Body of pancreas (tissue), 4 donors: ENCODE measurements at regions not wholly inside any gene's neighbourhood (a gene's known extent, or its start where the extent isn't known, plus 50 kb on each side); places are given as distances from the start of the nearest gene placed in this dataset.

Source experiments
- ATAC-seq: fragments of 150-250 bp; one replicate; pipeline ENCODE4 v1.9.1; 2016
- DNase-seq, 4 donors: peaks; one replicate each; pipeline ENCODE4 v3.0.0-alpha.2; 2019
- H3K27ac ChIP-seq, 4 donors: fragments of 200-600 bp; sonication (generic); 1 replicate in 3 of 4; 2 replicates in 1 of 4; pipeline versions ENCODE4 v1.5.1 to v1.6.1; 2016 to 2019; ENCODE audit warnings: mild to moderate bottlenecking in 1 of 4, mixed read lengths in 1 of 4, moderate library complexity in 1 of 4
- H3K27me3 ChIP-seq, 2 donors: fragments of 200-600 bp; sonication (generic); one replicate each; pipeline ENCODE4 v1.6.0; 2016; ENCODE audit warnings: mild to moderate bottlenecking in 1 of 2
- H3K36me3 ChIP-seq, 2 donors: fragments of 200-600 bp; sonication (generic); replicated peaks in 1 of 2; 2 replicates each; pipeline ENCODE4 v1.5.1; 2016; ENCODE audit warnings: low read depth in 2 of 2; ENCODE audit not compliant: insufficient read depth in 1 of 2
- H3K4me1 ChIP-seq: fragments of 200-600 bp; sonication (generic); one replicate; pipeline ENCODE4 v1.6.0; 2016
- H3K4me3 ChIP-seq, 2 donors: fragments of 200-600 bp; sonication (generic); 1 replicate in 1 of 2; 2 replicates in 1 of 2; pipeline ENCODE4 v1.5.1; 2016 to 2019
- H3K9me3 ChIP-seq, 3 donors: fragments of 200-600 bp; sonication (generic); 1 replicate in 2 of 3; 2 replicates in 1 of 3; pipeline ENCODE4 v1.5.1; 2016
- CTCF ChIP-seq, 7 experiments: fragments of 450-650 bp in 4 of 7; fragments of 200-600 bp in 3 of 7; sonication (generic) in 3 of 7; IDR thresholded peaks; one replicate each; pipeline ENCODE4 v1.5.1; 2016 to 2019; ENCODE audit warnings: antibody characterized with exemption in 7 of 7
- POLR2A ChIP-seq, 3 donors: fragments of 450-650 bp; IDR thresholded peaks; one replicate each; pipeline ENCODE4 v1.6.1; 2016; ENCODE audit warnings: antibody characterized with exemption in 3 of 3, mild to moderate bottlenecking in 2 of 3
- WGBS, 2 donors: methylation state at CpG; one replicate each; pipeline ENCODE4 v1.1.5; 2017; 5-methylcytosine and 5-hydroxymethylcytosine counted together
- intact Hi-C: fragments of 100-400 bp; cut with DNase I; formaldehyde crosslinking; loops from one replicate; pipeline ENCODE4 v1.15.1; 2023

- intact Hi-C loops, result no loop called here
- WGBS, 2 donors, result 63 to 71% methylated on average over 1 of the region's 1 CpG
- TF ChIP-seq POLR2A (IDR thresholded peaks at IDR 0.05) (no peak), CTCF (IDR thresholded peaks at IDR 0.05) (no peak)
- H3K27ac ChIP-seq, result no peak overlapping the region
- H3K4me3 ChIP-seq, result no peak overlapping the region
- no peak for ATAC-seq
- H3K36me3 ChIP-seq, result no peaks in the 10 kb centered on the region
- H3K27me3 ChIP-seq, result no peaks in the 10 kb centered on the region
- H3K4me1 ChIP-seq, result no peaks in the 10 kb centered on the region
- no peak for DNase-seq
- no peaks in the 10 kb centered on the region for H3K9me3 ChIP-seq
Observed at GRCh38 chr5:54732108-54732507, 214.5 kb downstream of the SNX18 start.

GRCh38 chr5:54728588-54728915, 211.0 kb downstream of the SNX18 start:
- 74 to 83% methylated on average over 1 of the region's 1 CpG for WGBS, 2 donors
- H3K27me3 ChIP-seq, result no peaks in the 10 kb centered on the region

GRCh38 chr5:54727874-54728587, 210.5 kb downstream of the SNX18 start:
- DNase-seq (no peak), ATAC-seq (no peak)
- H3K4me1 ChIP-seq, result no peaks in the 10 kb centered on the region
- intact Hi-C loops, result no loop called here
- H3K4me3 ChIP-seq, result no peak overlapping the region
- no peaks in the 10 kb centered on the region for H3K36me3 ChIP-seq
- WGBS, 2 donors, result 56 to 58% methylated on average over 2 of the region's 2 CpGs
- no peaks in the 10 kb centered on the region for H3K27me3 ChIP-seq
- TF ChIP-seq POLR2A (IDR thresholded peaks at IDR 0.05) (no peak), CTCF (IDR thresholded peaks at IDR 0.05) (no peak)
- no peaks in the 10 kb centered on the region for H3K9me3 ChIP-seq
- no peak overlapping the region for H3K27ac ChIP-seq

More at GRCh38 chr5:54728588-54728915, 211.0 kb downstream of the SNX18 start:
- no peak for ATAC-seq
- Histone ChIP-seq H3K4me3 (no peak overlapping the region), H3K27ac (no peak overlapping the region), H3K4me1 (no peaks in the 10 kb centered on the region), H3K36me3 (no peaks in the 10 kb centered on the region), H3K9me3 (no peaks in the 10 kb centered on the region)
- intact Hi-C loops, result no loop called here
- DNase-seq, result no peak
- TF ChIP-seq POLR2A (IDR thresholded peaks at IDR 0.05) (no peak), CTCF (IDR thresholded peaks at IDR 0.05) (no peak)

GRCh38 chr5:54725391-54726280, 208.1 kb downstream of the SNX18 start:
- no peaks in the 10 kb centered on the region for H3K4me1 ChIP-seq
- intact Hi-C loops, result no loop called here
- H3K9me3 ChIP-seq, result no peaks in the 10 kb centered on the region
- H3K4me3 ChIP-seq, result no peak overlapping the region
- ATAC-seq (no peak), DNase-seq (no peak)
- no peaks in the 10 kb centered on the region for H3K27me3 ChIP-seq
- TF ChIP-seq POLR2A (IDR thresholded peaks at IDR 0.05) (no peak), CTCF (IDR thresholded peaks at IDR 0.05) (no peak)
- H3K27ac ChIP-seq, result no peak overlapping the region
- H3K36me3 ChIP-seq, result no peaks in the 10 kb centered on the region
- 34 to 81% methylated on average over 2 of the region's 2 CpGs for WGBS, 2 donors
